RWPE2 (cell line): ENCODE measurements at regions not wholly inside any gene's neighbourhood (a gene's known extent, or its start where the extent isn't known, plus 50 kb on each side); places are given as distances from the start of the nearest gene placed in this dataset.

Experiments used
- ATAC-seq: fragments of 200-7000 bp; cut with Tn5 transposase; 3 replicates; pipeline ENCODE4 v1.9.1; 2021; ENCODE audit warnings: low read depth
- DNase-seq: peaks from one replicate; pipeline ENCODE4 v3.0.0-alpha.2; 2020; ENCODE audit warnings: low spot score
- H3K27ac ChIP-seq: fragments of 450-650 bp; 2 replicates; pipeline ENCODE4 v1.5.1; 2017; ENCODE audit warnings: mild to moderate bottlenecking; ENCODE audit not compliant: poor library complexity, severe bottlenecking
- H3K27me3 ChIP-seq: fragments of 250-450 bp; sonication (Bioruptor Pico); 2 replicates; pipeline ENCODE4 v1.5.1; 2021; ENCODE audit warnings: mild to moderate bottlenecking, moderate library complexity; ENCODE audit not compliant: insufficient read depth, poor library complexity, severe bottlenecking
- H3K36me3 ChIP-seq: fragments of 250-450 bp; sonication (Bioruptor Pico); 2 replicates; pipeline ENCODE4 v1.5.1; 2020; ENCODE audit warnings: low read depth, mild to moderate bottlenecking, moderate library complexity
- H3K4me1 ChIP-seq: fragments of 250-450 bp; sonication (Bioruptor Pico); 2 replicates; pipeline ENCODE4 v1.5.1; 2021; ENCODE audit warnings: mild to moderate bottlenecking, moderate library complexity; ENCODE audit not compliant: insufficient read depth, poor library complexity, severe bottlenecking
- H3K4me3 ChIP-seq: fragments of 250-450 bp; sonication (Bioruptor Pico); 2 replicates; pipeline ENCODE4 v1.5.1; 2021; ENCODE audit warnings: mild to moderate bottlenecking, moderate library complexity; ENCODE audit not compliant: severe bottlenecking
- H3K9me3 ChIP-seq: fragments of 250-450 bp; sonication (Bioruptor Pico); 2 replicates; pipeline ENCODE4 v1.5.1; 2021; ENCODE audit warnings: mild to moderate bottlenecking, moderate library complexity; ENCODE audit not compliant: severe bottlenecking
- TF ChIP-seq, protein P1 (sequence below): fragments of 450-650 bp; IDR thresholded peaks from one replicate; pipeline ENCODE4 v1.5.1; 2017; ENCODE audit warnings: mild to moderate bottlenecking, moderate library complexity; ENCODE audit not compliant: poor library complexity, severe bottlenecking

- H3K4me1 ChIP-seq: no peaks in the 10 kb centered on the region
- no peak overlapping the region for H3K4me3 ChIP-seq
- H3K36me3 ChIP-seq: no peaks in the 10 kb centered on the region
- no peak overlapping the region for H3K27ac ChIP-seq
- DNase-seq: no peak
- no peaks in the 10 kb centered on the region for H3K27me3 ChIP-seq
- ATAC-seq: no peak
- no peaks in the 10 kb centered on the region for H3K9me3 ChIP-seq
- TF ChIP-seq, protein P1, sequence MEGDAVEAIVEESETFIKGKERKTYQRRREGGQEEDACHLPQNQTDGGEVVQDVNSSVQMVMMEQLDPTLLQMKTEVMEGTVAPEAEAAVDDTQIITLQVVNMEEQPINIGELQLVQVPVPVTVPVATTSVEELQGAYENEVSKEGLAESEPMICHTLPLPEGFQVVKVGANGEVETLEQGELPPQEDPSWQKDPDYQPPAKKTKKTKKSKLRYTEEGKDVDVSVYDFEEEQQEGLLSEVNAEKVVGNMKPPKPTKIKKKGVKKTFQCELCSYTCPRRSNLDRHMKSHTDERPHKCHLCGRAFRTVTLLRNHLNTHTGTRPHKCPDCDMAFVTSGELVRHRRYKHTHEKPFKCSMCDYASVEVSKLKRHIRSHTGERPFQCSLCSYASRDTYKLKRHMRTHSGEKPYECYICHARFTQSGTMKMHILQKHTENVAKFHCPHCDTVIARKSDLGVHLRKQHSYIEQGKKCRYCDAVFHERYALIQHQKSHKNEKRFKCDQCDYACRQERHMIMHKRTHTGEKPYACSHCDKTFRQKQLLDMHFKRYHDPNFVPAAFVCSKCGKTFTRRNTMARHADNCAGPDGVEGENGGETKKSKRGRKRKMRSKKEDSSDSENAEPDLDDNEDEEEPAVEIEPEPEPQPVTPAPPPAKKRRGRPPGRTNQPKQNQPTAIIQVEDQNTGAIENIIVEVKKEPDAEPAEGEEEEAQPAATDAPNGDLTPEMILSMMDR: no peak
These were observed 873.4 kb upstream of the ADGRL3 start for GRCh38 chr4:60326735-60327134.

DNA sequence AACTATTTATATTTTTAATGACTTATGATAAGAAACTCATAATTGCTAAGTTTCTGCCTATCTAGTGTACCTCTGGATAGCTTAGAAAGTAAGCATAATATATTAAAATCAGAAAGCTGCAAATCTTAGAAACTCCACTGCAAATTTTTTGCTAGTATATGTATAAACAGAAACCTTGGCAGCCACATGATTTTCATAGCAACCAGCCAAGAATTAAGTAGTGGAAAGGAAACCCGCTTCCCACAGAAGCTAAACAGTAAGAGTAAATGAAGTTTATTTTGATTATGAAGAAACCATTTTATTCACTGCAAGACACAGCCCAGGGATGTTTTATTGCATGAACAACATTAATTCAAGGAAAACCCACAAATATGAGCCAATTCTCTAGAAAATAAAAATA is 872.5 kb upstream of the ADGRL3 start:
- Histone ChIP-seq H3K4me3 (no peak overlapping the region), H3K4me1 (no peaks in the 10 kb centered on the region), H3K36me3 (no peaks in the 10 kb centered on the region), H3K27ac (no peak overlapping the region), H3K27me3 (no peaks in the 10 kb centered on the region), H3K9me3 (no peaks in the 10 kb centered on the region)
- TF ChIP-seq, protein P1: no peak
- DNase-seq (no peak), ATAC-seq (no peak)

GRCh38 chr4:60344908-60345307 is 855.2 kb upstream of the ADGRL3 start:
- H3K4me1 ChIP-seq: no peaks in the 10 kb centered on the region
- no peak for DNase-seq
- no peaks in the 10 kb centered on the region for H3K36me3 ChIP-seq
- TF ChIP-seq, protein P1: no peak
- H3K9me3 ChIP-seq: no peaks in the 10 kb centered on the region
- no peak overlapping the region for H3K4me3 ChIP-seq
- no peak for ATAC-seq
- H3K27ac ChIP-seq: no peak overlapping the region
- no peaks in the 10 kb centered on the region for H3K27me3 ChIP-seq

DNA sequence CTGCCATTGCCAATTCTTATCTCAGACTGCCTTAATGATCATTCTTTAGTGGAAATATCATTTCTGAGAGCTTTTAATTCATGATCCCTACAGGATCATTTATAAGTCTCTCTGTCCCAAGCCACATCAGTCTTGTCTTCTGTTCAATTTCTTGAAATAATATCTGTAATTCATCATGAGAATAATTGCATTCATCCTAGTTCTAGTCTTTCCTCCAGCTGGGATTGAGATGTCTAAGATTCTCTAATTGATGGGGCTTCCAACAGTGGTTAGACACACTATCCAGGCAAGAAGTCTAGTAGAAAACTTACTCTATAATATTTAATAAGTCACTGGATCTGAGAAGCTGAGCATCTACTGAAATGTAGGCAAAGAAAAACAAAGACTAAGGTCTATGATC is 854.7 kb upstream of the ADGRL3 start:
- H3K27me3 ChIP-seq: no peaks in the 10 kb centered on the region
- TF ChIP-seq, protein P1: no peak
- no peak for DNase-seq
- no peaks in the 10 kb centered on the region for H3K9me3 ChIP-seq
- H3K4me3 ChIP-seq: no peak overlapping the region
- no peak for ATAC-seq
- H3K27ac ChIP-seq: no peak overlapping the region
- H3K36me3 ChIP-seq: no peaks in the 10 kb centered on the region
- no peaks in the 10 kb centered on the region for H3K4me1 ChIP-seq

DNA sequence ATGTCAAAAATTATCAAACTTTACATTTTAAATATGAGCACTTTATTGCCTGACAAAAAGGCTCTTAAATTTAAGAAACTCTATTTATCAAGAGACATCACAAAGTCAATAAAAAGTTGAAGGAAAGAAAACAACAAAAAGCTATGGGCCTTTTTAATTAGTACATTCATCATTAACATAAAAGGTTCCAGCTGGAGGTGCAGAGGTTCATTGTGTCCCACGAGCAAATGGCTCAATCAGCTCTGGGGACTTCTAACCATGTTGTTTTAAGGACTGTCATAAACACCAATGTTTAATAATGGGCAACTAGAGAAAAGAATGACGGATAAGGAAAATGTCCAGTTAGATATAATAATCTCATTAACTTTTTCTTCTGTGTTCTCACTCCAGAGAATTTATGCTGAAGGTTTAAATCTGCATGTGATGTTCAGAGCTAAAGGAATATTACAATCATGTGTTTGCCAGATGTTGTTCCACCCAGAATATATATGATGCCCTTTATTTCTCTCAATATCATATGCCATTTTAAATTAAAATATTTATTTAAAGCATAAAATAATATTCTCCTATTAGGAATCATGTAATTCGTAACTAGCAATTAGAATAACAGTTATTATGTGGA is 840.3 kb upstream of the ADGRL3 start:
- TF ChIP-seq, protein P1: no peak
- ATAC-seq: no peak
- Histone ChIP-seq H3K9me3 (no peaks in the 10 kb centered on the region), H3K27me3 (no peaks in the 10 kb centered on the region), H3K36me3 (no peaks in the 10 kb centered on the region), H3K4me3 (no peak overlapping the region), H3K27ac (no peak overlapping the region), H3K4me1 (no peaks in the 10 kb centered on the region)
- no peak for DNase-seq
